GM04503 (cell line): ENCODE measurements at regions not wholly inside any gene's neighbourhood (a gene's known extent, or its start where the extent isn't known, plus 50 kb on each side); places are given as distances from the start of the nearest gene placed in this dataset.
"Not testable (repeated sequence)": the region's sequence is repeated elsewhere in the genome, so short reads cannot be mapped to it uniquely, and the experiment has no call there.

Experiments
- DNase-seq: peaks from one replicate; pipeline ENCODE4 v3.0.0-alpha.2; 2012; ENCODE audit warnings: low read depth

GRCh38 chr4:84221704-84222103 lies 277.4 kb downstream of the NKX6-1 start:
- DNase-seq: no peak

GRCh38 chr4:84220990-84221389 lies 278.1 kb downstream of the NKX6-1 start:
- DNase-seq: no peak

- no peak for DNase-seq
These were observed 279.4 kb downstream of the NKX6-1 start for GRCh38 chr4:84219656-84220055.

GRCh38 chr4:84218031-84218430 lies 281.1 kb downstream of the NKX6-1 start:
- no peak for DNase-seq

GRCh38 chr4:84215217-84215616 lies 283.9 kb downstream of the NKX6-1 start:
- DNase-seq: no peak

- not testable (repeated sequence) for DNase-seq
These were observed 292.9 kb downstream of the NKX6-1 start for GRCh38 chr4:84206226-84206625.

GRCh38 chr4:84189144-84189543 lies 309.9 kb downstream of the NKX6-1 start:
- DNase-seq: no peak

GRCh38 chr4:84179409-84179808 lies 319.7 kb downstream of the NKX6-1 start:
- DNase-seq: no peak

- no peak for DNase-seq
These were observed 321.1 kb downstream of the NKX6-1 start for GRCh38 chr4:84177831-84178542.

- no peak for DNase-seq
These were observed 323.1 kb downstream of the NKX6-1 start for GRCh38 chr4:84176016-84176415.

- DNase-seq: no peak
These were observed 327.2 kb downstream of the NKX6-1 start for GRCh38 chr4:84171871-84172270.

GRCh38 chr4:84167564-84167963 lies 331.5 kb downstream of the NKX6-1 start:
- no peak for DNase-seq

GRCh38 chr4:84167093-84167492 lies 332.0 kb downstream of the NKX6-1 start:
- no peak for DNase-seq

- no peak for DNase-seq
These were observed 332.6 kb downstream of the NKX6-1 start for GRCh38 chr4:84166486-84166885.

GRCh38 chr4:84164201-84164600 lies 334.9 kb downstream of the NKX6-1 start:
- no peak for DNase-seq

- DNase-seq: no peak
These were observed 339.3 kb downstream of the NKX6-1 start for GRCh38 chr4:84159762-84160161.

GRCh38 chr4:84158670-84159069 lies 340.4 kb downstream of the NKX6-1 start:
- DNase-seq: no peak

GRCh38 chr4:84151574-84151973 lies 347.5 kb downstream of the NKX6-1 start:
- DNase-seq: no peak

GRCh38 chr4:84150177-84150576 lies 348.9 kb downstream of the NKX6-1 start:
- no peak for DNase-seq

GRCh38 chr4:84147831-84148230 lies 351.3 kb downstream of the NKX6-1 start:
- DNase-seq: no peak

- no peak for DNase-seq
These were observed 352.7 kb downstream of the NKX6-1 start for GRCh38 chr4:84146300-84146959.

- DNase-seq: no peak
These were observed 353.9 kb downstream of the NKX6-1 start for GRCh38 chr4:84145176-84145575.

- not testable (repeated sequence) for DNase-seq
These were observed 372.2 kb downstream of the NKX6-1 start for GRCh38 chr4:84126911-84127310.
